Lower lobe of right lung (tissue), 2 donors: ENCODE measurements at regions not wholly inside any gene's neighbourhood (a gene's known extent, or its start where the extent isn't known, plus 50 kb on each side); places are given as distances from the start of the nearest gene placed in this dataset.
"Not testable (repeated sequence)": the region's sequence is repeated elsewhere in the genome, so short reads cannot be mapped to it uniquely, and the experiment has no call there.

ENCODE experiments used
- ATAC-seq, 2 donors: fragments of 200-7000 bp; cut with Tn5 transposase; one replicate each; pipeline ENCODE4 v1.9.1; 2020 to 2022; ENCODE audit warnings: mild to moderate bottlenecking in 2 of 2, moderate library complexity in 2 of 2
- DNase-seq: peaks from one replicate; pipeline ENCODE4 v3.0.0-alpha.2; 2020
- H3K27ac ChIP-seq: fragments of 200-600 bp; one replicate; pipeline ENCODE4 v1.8.0; 2022
- H3K27me3 ChIP-seq: fragments of 200-600 bp; one replicate; pipeline ENCODE4 v1.8.0; 2022; ENCODE audit warnings: low read depth
- H3K36me3 ChIP-seq: fragments of 200-600 bp; one replicate; pipeline ENCODE4 v1.8.0; 2022; ENCODE audit warnings: mild to moderate bottlenecking
- H3K4me1 ChIP-seq: fragments of 200-600 bp; one replicate; pipeline ENCODE4 v1.8.0; 2022
- H3K4me3 ChIP-seq: fragments of 200-600 bp; one replicate; pipeline ENCODE4 v1.8.0; 2022; ENCODE audit warnings: mild to moderate bottlenecking
- H3K9me3 ChIP-seq: fragments of 200-600 bp; one replicate; pipeline ENCODE4 v1.8.0; 2022
- CTCF ChIP-seq: fragments of 200-600 bp; IDR thresholded peaks from one replicate; pipeline ENCODE4 v1.8.0; 2022; ENCODE audit warnings: antibody characterized with exemption, mild to moderate bottlenecking
- intact Hi-C: fragments of 100-400 bp; cut with DNase I; formaldehyde crosslinking; loops from one replicate; pipeline ENCODE4 v1.11.0; 2022
- donor health status: DM: no; HTN: yes; CAD: no; lungs with severe emphysema.

GRCh38 chr10:2881720-2882620, 185.4 kb upstream of the PFKP start:
- Histone ChIP-seq H3K27me3 (peaks cover 3% of the 10 kb centered on the region), H3K9me3 (no peaks in the 10 kb centered on the region), H3K36me3 (no peaks in the 10 kb centered on the region), H3K4me1 (no peaks in the 10 kb centered on the region), H3K27ac (no peak overlapping the region), H3K4me3 (no peak overlapping the region)
- no peak for TF ChIP-seq CTCF
- intact Hi-C loops, result no loop called here
- no peak for DNase-seq
- no peak for ATAC-seq

- intact Hi-C loops, DNase-seq, H3K9me3 ChIP-seq, H3K4me3 ChIP-seq, H3K27me3 ChIP-seq, H3K36me3 ChIP-seq, ATAC-seq, H3K4me1 ChIP-seq, H3K27ac ChIP-seq: not testable (repeated sequence)
These were observed 187.3 kb upstream of the PFKP start for GRCh38 chr10:2880050-2880449.

GRCh38 chr10:2878818-2879217, 188.5 kb upstream of the PFKP start:
- ATAC-seq (no peak), DNase-seq (no peak)
- H3K27ac ChIP-seq, result no peak overlapping the region
- no peaks in the 10 kb centered on the region for H3K4me1 ChIP-seq
- no peak for TF ChIP-seq CTCF
- H3K9me3 ChIP-seq, result no peaks in the 10 kb centered on the region
- H3K36me3 ChIP-seq, result no peaks in the 10 kb centered on the region
- no peaks in the 10 kb centered on the region for H3K27me3 ChIP-seq
- intact Hi-C loops, result no loop called here
- no peak overlapping the region for H3K4me3 ChIP-seq

GRCh38 chr10:2876032-2876431, 191.3 kb upstream of the PFKP start:
- ATAC-seq (no peak), DNase-seq (no peak)
- H3K4me3 ChIP-seq, result no peak overlapping the region
- no peaks in the 10 kb centered on the region for H3K36me3 ChIP-seq
- intact Hi-C loops, result no loop called here
- no peaks in the 10 kb centered on the region for H3K9me3 ChIP-seq
- no peaks in the 10 kb centered on the region for H3K4me1 ChIP-seq
- H3K27ac ChIP-seq, result no peak overlapping the region
- H3K27me3 ChIP-seq, result no peaks in the 10 kb centered on the region
- no peak for TF ChIP-seq CTCF

GRCh38 chr10:2874963-2875362, 192.4 kb upstream of the PFKP start:
- Histone ChIP-seq H3K9me3 (no peaks in the 10 kb centered on the region), H3K36me3 (no peaks in the 10 kb centered on the region), H3K4me3 (no peak overlapping the region), H3K27me3 (no peaks in the 10 kb centered on the region), H3K4me1 (no peaks in the 10 kb centered on the region), H3K27ac (no peak overlapping the region)
- intact Hi-C loops, result no loop called here
- TF ChIP-seq CTCF, result no peak
- DNase-seq (no peak), ATAC-seq (no peak)

GRCh38 chr10:2873769-2874168, 193.6 kb upstream of the PFKP start:
- Histone ChIP-seq H3K4me3 (no peak overlapping the region), H3K9me3 (no peaks in the 10 kb centered on the region), H3K27me3 (no peaks in the 10 kb centered on the region), H3K27ac (no peak overlapping the region), H3K4me1 (no peaks in the 10 kb centered on the region), H3K36me3 (no peaks in the 10 kb centered on the region)
- TF ChIP-seq CTCF, result no peak
- DNase-seq (no peak), ATAC-seq (no peak)
- intact Hi-C loops, result no loop called here
